Natural killer cell (primary cell): ENCODE measurements at regions not wholly inside any gene's neighbourhood (a gene's known extent, or its start where the extent isn't known, plus 50 kb on each side); places are given as distances from the start of the nearest gene placed in this dataset.

Experiments used
- ATAC-seq, 3 donors: fragments of 150-1000 bp in 2 of 3; fragments of 200-7000 bp in 1 of 3; cut with Tn5 transposase; 1 replicate in 1 of 3; 2 replicates in 2 of 3; pipeline ENCODE4 v1.10.0; 2021; ENCODE audit warnings: mild to moderate bottlenecking in 2 of 3, moderate library complexity in 2 of 3
- DNase-seq, 2 donors: peaks; one replicate each; pipeline versions ENCODE4 v3.0.0 to v3.0.0-alpha.2; 2013 to 2021; ENCODE audit warnings: mixed read lengths in 1 of 2
- H3K27ac ChIP-seq: one replicate; pipeline ENCODE4 v1.5.1; 2013; ENCODE audit warnings: mild to moderate bottlenecking, low read length
- H3K27me3 ChIP-seq: one replicate; pipeline ENCODE4 v1.6.1; 2013; ENCODE audit warnings: low read length; ENCODE audit not compliant: control insufficient read depth, insufficient read depth
- H3K36me3 ChIP-seq: one replicate; pipeline ENCODE4 v1.6.1; 2013; ENCODE audit warnings: low read length; ENCODE audit not compliant: control insufficient read depth, insufficient read depth
- H3K4me1 ChIP-seq: one replicate; pipeline ENCODE4 v1.6.1; 2013; ENCODE audit warnings: low read length; ENCODE audit not compliant: control insufficient read depth, insufficient read depth
- H3K4me3 ChIP-seq: one replicate; pipeline ENCODE4 v1.5.1; 2013; ENCODE audit warnings: low read length
- H3K9me3 ChIP-seq: one replicate; pipeline ENCODE4 v1.6.1; 2013; ENCODE audit warnings: low read length; ENCODE audit not compliant: control insufficient read depth, insufficient read depth
- H3K27ac Mint-ChIP-seq, 2 donors: one replicate each; pipeline ENCODE4 v1.8.0; 2022; ENCODE audit warnings: mild to moderate bottlenecking in 2 of 2, mixed read lengths in 2 of 2, moderate library complexity in 1 of 2
- H3K27me3 Mint-ChIP-seq, 2 donors: one replicate each; pipeline ENCODE4 v1.8.0; 2022; ENCODE audit warnings: low read depth in 2 of 2, mixed read lengths in 2 of 2
- H3K36me3 Mint-ChIP-seq: one replicate; pipeline ENCODE4 v1.8.0; 2022; ENCODE audit warnings: mixed read lengths
- H3K4me1 Mint-ChIP-seq, 2 donors: one replicate each; pipeline ENCODE4 v1.8.0; 2022; ENCODE audit warnings: mixed read lengths in 2 of 2
- H3K4me3 Mint-ChIP-seq: one replicate; pipeline ENCODE4 v1.8.0; 2022; ENCODE audit warnings: mild to moderate bottlenecking, moderate library complexity, mixed read lengths
- H3K9me3 Mint-ChIP-seq, 2 donors: one replicate each; pipeline ENCODE4 v1.8.0; 2022; ENCODE audit warnings: mixed read lengths in 2 of 2
- CTCF ChIP-seq: fragments of 200-600 bp; IDR thresholded peaks from one replicate; pipeline ENCODE4 v1.8.0; 2022; ENCODE audit warnings: antibody characterized with exemption
- WGBS: methylation state at CpG from one replicate; pipeline ENCODE4 v1.1.7; 2013; ENCODE audit warnings: missing lambda C conversion rate; ENCODE audit not compliant: insufficient coverage; 5-methylcytosine and 5-hydroxymethylcytosine counted together
- intact Hi-C: fragments of 100-400 bp; cut with micrococcal nuclease; formaldehyde crosslinking; loops from one replicate; pipeline ENCODE4 v1.14.2; 2022

- Histone ChIP-seq H3K4me3 (no peak overlapping the region), H3K4me1 (no peaks in the 10 kb centered on the region), H3K27me3 (peaks cover 5% of the 10 kb centered on the region), H3K9me3 (no peaks in the 10 kb centered on the region), H3K36me3 (no peaks in the 10 kb centered on the region), H3K27ac (no peak overlapping the region)
- H3K27me3 Mint-ChIP-seq: peaks cover 35 to 57% of the 10 kb centered on the region in 2 donors
- H3K36me3 Mint-ChIP-seq: no peaks in the 10 kb centered on the region
- H3K9me3 Mint-ChIP-seq: no peaks in the 10 kb centered on the region
- H3K4me1 Mint-ChIP-seq: peaks cover 0 to 4% of the 10 kb centered on the region in 2 donors
- ATAC-seq (no peak), DNase-seq (no peak)
- no peak overlapping the region for H3K4me3 Mint-ChIP-seq
- WGBS: 71% methylated on average over 8 of the region's 10 CpGs
- TF ChIP-seq CTCF: no peak
- intact Hi-C loops: no loop called here
- no peak overlapping the region for H3K27ac Mint-ChIP-seq
These were observed 78.7 kb upstream of the ARAP3 start for GRCh38 chr5:141760753-141761152.

- no peak overlapping the region for H3K27ac Mint-ChIP-seq
- H3K9me3 Mint-ChIP-seq: no peaks in the 10 kb centered on the region
- H3K27me3 Mint-ChIP-seq: peaks cover 41 to 58% of the 10 kb centered on the region in 2 donors
- no peaks in the 10 kb centered on the region for H3K36me3 Mint-ChIP-seq
- intact Hi-C loops: no loop called here
- H3K27me3 ChIP-seq: peaks cover 5% of the 10 kb centered on the region
- no peaks in the 10 kb centered on the region for H3K9me3 ChIP-seq
- WGBS: 70% methylated on average over 4 of the region's 4 CpGs
- H3K36me3 ChIP-seq: no peaks in the 10 kb centered on the region
- no peak for DNase-seq
- peaks cover 0 to 4% of the 10 kb centered on the region in 2 donors for H3K4me1 Mint-ChIP-seq
- no peaks in the 10 kb centered on the region for H3K4me1 ChIP-seq
- H3K4me3 ChIP-seq: no peak overlapping the region
- TF ChIP-seq CTCF: no peak
- ATAC-seq: no peak
- H3K4me3 Mint-ChIP-seq: no peak overlapping the region
- no peak overlapping the region for H3K27ac ChIP-seq
These were observed 78.2 kb upstream of the ARAP3 start for GRCh38 chr5:141760193-141760592.

GRCh38 chr5:141758310-141758998, 76.4 kb upstream of the ARAP3 start:
- no peaks in the 10 kb centered on the region for H3K36me3 Mint-ChIP-seq
- ATAC-seq: no peak
- no peak overlapping the region for H3K27ac ChIP-seq
- no peak overlapping the region for H3K4me3 ChIP-seq
- 10% methylated on average over 22 of the region's 22 CpGs for WGBS
- H3K9me3 Mint-ChIP-seq: no peaks in the 10 kb centered on the region
- peaks cover 44 to 65% of the 10 kb centered on the region in 2 donors for H3K27me3 Mint-ChIP-seq
- peaks cover 0 to 4% of the 10 kb centered on the region in 2 donors for H3K4me1 Mint-ChIP-seq
- no peak overlapping the region for H3K4me3 Mint-ChIP-seq
- no peak for TF ChIP-seq CTCF
- H3K27ac Mint-ChIP-seq: no peak overlapping the region
- intact Hi-C loops: no loop called here
- DNase-seq: no peak
- peaks cover 15% of the 10 kb centered on the region for H3K27me3 ChIP-seq
- H3K36me3 ChIP-seq: no peaks in the 10 kb centered on the region
- H3K4me1 ChIP-seq: no peaks in the 10 kb centered on the region
- H3K9me3 ChIP-seq: no peaks in the 10 kb centered on the region

- intact Hi-C loops: no loop called here
- TF ChIP-seq CTCF: no peak
- WGBS: 53% methylated on average over 6 of the region's 6 CpGs
- Histone ChIP-seq H3K4me3 (no peak overlapping the region), H3K36me3 (no peaks in the 10 kb centered on the region), H3K27ac (no peak overlapping the region), H3K4me1 (no peaks in the 10 kb centered on the region), H3K27me3 (peaks cover 15% of the 10 kb centered on the region), H3K9me3 (no peaks in the 10 kb centered on the region)
- peaks cover 45 to 71% of the 10 kb centered on the region in 2 donors for H3K27me3 Mint-ChIP-seq
- peaks cover 0 to 4% of the 10 kb centered on the region in 2 donors for H3K4me1 Mint-ChIP-seq
- ATAC-seq (no peak), DNase-seq (no peak)
- H3K27ac Mint-ChIP-seq: no peak overlapping the region
- no peak overlapping the region for H3K4me3 Mint-ChIP-seq
- no peaks in the 10 kb centered on the region for H3K36me3 Mint-ChIP-seq
- H3K9me3 Mint-ChIP-seq: no peaks in the 10 kb centered on the region
These were observed 75.4 kb upstream of the ARAP3 start for GRCh38 chr5:141757402-141757801.
